ENCODE measurements at regions not wholly inside any gene's neighbourhood (a gene's known extent, or its start where the extent isn't known, plus 50 kb on each side); places are given as distances from the start of the nearest gene placed in this dataset.

- intact Hi-C loops (cut with DNase I) = no loop called here
- Histone ChIP-seq H3K9me3 (no peaks in the 10 kb centered on the region), H3K27me3 (replicated peaks; ENCODE audit: insufficient read depth) (no peaks in the 10 kb centered on the region), H3K4me3 (no peak overlapping the region), H3K36me3 (no peaks in the 10 kb centered on the region), H3K27ac (no peak overlapping the region), H3K4me1 (replicated peaks) (no peaks in the 10 kb centered on the region)
- no peak for TF ChIP-seq POLR2A (IDR thresholded peaks at IDR 0.05)
- TF ChIP-seq CTCF (IDR thresholded peaks at IDR 0.05) = no peak
- no peak for TF ChIP-seq POLR2AphosphoS5 (IDR thresholded peaks at IDR 0.05)
- no peak for DNase-seq (ENCODE audit: low spot score)
- 26% methylated on average over 45 of the region's 45 CpGs for WGBS
Observed at GRCh38 chr9:93810028-93810971, 144.9 kb downstream of the BARX1 start.

GRCh38 chr9:93809204-93809940 is 145.8 kb downstream of the BARX1 start:
- H3K27me3 ChIP-seq (replicated peaks; ENCODE audit: insufficient read depth) = no peaks in the 10 kb centered on the region
- intact Hi-C loops (cut with DNase I) = no loop called here
- H3K27ac ChIP-seq = no peak overlapping the region
- WGBS = 93% methylated on average over 12 of the region's 12 CpGs
- no peak for DNase-seq (ENCODE audit: low spot score)
- H3K36me3 ChIP-seq = no peaks in the 10 kb centered on the region
- H3K4me3 ChIP-seq = no peak overlapping the region
- no peaks in the 10 kb centered on the region for H3K9me3 ChIP-seq
- TF ChIP-seq CTCF (IDR thresholded peaks at IDR 0.05) (no peak), POLR2A (IDR thresholded peaks at IDR 0.05) (no peak), POLR2AphosphoS5 (IDR thresholded peaks at IDR 0.05) (no peak)
- no peaks in the 10 kb centered on the region for H3K4me1 ChIP-seq (replicated peaks)

DNA sequence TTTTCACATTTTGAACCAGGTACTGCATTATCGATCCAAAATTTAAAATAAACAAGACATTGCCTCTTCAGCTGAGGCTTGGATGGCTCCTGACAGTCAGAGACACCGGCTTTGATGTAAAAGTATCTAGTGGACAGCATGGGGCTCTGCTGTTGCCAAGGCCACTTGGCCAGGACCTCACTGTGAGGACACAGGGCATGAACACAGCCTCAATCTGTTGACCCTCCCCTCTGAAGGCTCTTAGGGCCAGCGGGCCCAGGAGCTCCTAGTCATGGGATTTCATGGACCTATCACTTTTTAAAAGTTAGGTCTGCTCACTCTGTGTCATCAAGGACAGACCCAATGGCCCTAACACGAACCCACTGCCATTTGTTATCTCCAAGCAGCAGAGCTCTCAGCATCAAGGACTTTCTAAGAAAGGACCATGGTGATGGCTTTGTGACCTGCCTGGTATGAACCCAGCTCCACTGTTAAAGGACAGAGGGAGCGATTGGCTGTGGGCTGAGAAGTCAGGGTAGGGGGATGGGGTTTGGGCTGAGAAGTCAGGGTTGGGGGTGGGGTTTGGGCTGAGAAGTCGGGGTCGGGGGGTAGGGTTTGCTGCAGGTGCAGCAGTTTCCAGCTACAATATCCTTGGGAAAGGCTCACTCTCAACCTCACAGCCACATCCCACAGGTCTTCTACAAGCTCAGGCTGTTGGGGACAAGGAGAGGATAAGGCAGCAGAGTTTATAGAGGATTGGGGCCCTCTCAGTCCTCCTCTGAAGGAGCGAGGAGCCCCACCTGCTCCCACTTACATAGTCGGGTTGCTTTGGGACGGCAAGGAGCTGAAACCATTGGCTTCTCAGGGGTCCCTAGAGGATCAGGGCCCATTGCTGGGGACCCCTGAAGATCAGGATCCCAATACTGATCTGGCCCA is 146.8 kb downstream of the BARX1 start:
- Histone ChIP-seq H3K36me3 (no peaks in the 10 kb centered on the region), H3K9me3 (no peaks in the 10 kb centered on the region), H3K4me1 (replicated peaks) (no peaks in the 10 kb centered on the region), H3K4me3 (no peak overlapping the region), H3K27ac (no peak overlapping the region), H3K27me3 (replicated peaks; ENCODE audit: insufficient read depth) (no peaks in the 10 kb centered on the region)
- TF ChIP-seq POLR2A (IDR thresholded peaks at IDR 0.05) (no peak), POLR2AphosphoS5 (IDR thresholded peaks at IDR 0.05) (no peak)
- WGBS = 78% methylated on average over 10 of the region's 10 CpGs
- intact Hi-C loops (cut with DNase I) = no loop called here
- no peak for DNase-seq (ENCODE audit: low spot score)

- 51% methylated on average over 14 of the region's 14 CpGs for WGBS
Observed at GRCh38 chr9:93807166-93808074, 147.7 kb downstream of the BARX1 start.

More at GRCh38 chr9:93807166-93808074, 147.7 kb downstream of the BARX1 start:
- no peak overlapping the region for H3K27ac ChIP-seq
- H3K4me3 ChIP-seq = no peak overlapping the region
- H3K9me3 ChIP-seq = no peaks in the 10 kb centered on the region
- DNase-seq (ENCODE audit: low spot score) = no peak
- no peaks in the 10 kb centered on the region for H3K27me3 ChIP-seq (replicated peaks; ENCODE audit: insufficient read depth)
- intact Hi-C loops (cut with DNase I) = no loop called here
- H3K4me1 ChIP-seq (replicated peaks) = no peaks in the 10 kb centered on the region
- H3K36me3 ChIP-seq = no peaks in the 10 kb centered on the region
- TF ChIP-seq POLR2A (IDR thresholded peaks at IDR 0.05) = no peak
- TF ChIP-seq POLR2AphosphoS5 (IDR thresholded peaks at IDR 0.05) = no peak
- no peak for TF ChIP-seq CTCF (IDR thresholded peaks at IDR 0.05)
